NCI-H524 treated with DMSO at 0.1 percent for 48 hours (cell line): ENCODE measurements at regions not wholly inside any gene's neighbourhood (a gene's known extent, or its start where the extent isn't known, plus 50 kb on each side); places are given as distances from the start of the nearest gene placed in this dataset.
"Not testable (repeated sequence)": the region's sequence is repeated elsewhere in the genome, so short reads cannot be mapped to it uniquely, and the experiment has no call there.

Source experiments
- DNase-seq: peaks from one replicate; lab custom pipeline; 2025; lab: John Stamatoyannopoulos, UW

- peak; percentile 65 for DNase-seq
Measured at GRCh38 chr16:62760398-62760797, 724.2 kb upstream of the CDH8 start.

- DNase-seq: no peak
Measured at GRCh38 chr16:62755938-62756337, 719.7 kb upstream of the CDH8 start.

GRCh38 chr16:62752854-62753253 is 716.6 kb upstream of the CDH8 start:
- DNase-seq: no peak

DNA sequence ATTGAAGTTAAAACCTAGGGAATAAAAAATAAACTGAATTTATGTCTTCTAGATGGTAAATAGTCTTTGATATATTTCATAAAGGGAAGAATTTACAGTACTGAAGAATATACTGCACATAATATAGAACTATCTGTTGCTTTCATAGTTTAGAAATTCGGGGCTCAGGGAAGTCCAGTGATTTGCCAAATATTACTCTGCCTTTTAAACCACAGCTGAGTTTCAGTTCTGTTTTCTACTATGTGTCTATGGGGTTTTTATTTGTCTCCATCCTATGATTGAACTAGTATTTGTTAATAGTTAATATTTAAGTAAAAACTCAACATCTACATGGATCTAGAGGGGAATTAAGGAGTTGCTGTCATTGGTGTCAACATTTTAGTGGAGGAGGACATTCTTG is 715.0 kb upstream of the CDH8 start:
- DNase-seq: no peak

GRCh38 chr16:62741692-62742091 is 705.5 kb upstream of the CDH8 start:
- DNase-seq: no peak

DNA sequence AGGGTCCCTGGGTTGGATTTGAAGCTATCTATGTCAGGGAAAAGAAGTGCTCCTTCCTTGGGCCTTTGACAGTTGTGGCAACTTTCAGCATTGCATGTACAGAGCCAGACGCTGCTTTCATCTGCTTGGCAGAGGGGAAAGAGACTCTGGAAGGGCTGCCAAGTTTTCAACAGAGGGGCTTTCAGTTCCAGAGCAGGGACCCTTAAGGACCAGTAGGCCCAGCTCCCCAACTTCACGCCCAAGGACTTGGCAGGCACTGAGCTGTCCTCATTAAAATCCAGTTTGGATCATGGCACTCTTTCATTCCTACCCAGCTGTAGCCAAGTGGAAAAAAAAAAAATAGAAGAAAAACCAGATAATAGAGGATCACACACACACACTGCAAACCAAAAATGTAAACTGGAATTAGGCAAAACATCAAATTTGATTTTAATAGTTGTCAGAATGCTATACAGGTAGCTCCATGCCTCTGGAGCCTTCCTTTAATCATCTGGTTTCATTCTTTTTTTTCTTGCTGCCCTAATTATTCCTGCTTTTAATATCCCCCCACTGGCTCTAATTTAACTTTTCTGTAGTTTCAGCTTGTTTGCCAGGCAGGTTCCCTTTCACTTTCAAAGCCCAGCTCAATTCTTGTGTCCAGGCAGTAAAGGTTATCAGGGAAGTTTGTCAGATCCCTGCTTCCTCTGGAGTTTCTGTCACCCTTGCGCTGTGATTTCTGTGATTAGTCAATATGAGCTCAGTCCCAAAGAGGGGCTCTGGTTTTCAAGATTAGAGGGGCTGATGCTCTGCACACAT is 702.6 kb upstream of the CDH8 start:
- no peak for DNase-seq

DNA sequence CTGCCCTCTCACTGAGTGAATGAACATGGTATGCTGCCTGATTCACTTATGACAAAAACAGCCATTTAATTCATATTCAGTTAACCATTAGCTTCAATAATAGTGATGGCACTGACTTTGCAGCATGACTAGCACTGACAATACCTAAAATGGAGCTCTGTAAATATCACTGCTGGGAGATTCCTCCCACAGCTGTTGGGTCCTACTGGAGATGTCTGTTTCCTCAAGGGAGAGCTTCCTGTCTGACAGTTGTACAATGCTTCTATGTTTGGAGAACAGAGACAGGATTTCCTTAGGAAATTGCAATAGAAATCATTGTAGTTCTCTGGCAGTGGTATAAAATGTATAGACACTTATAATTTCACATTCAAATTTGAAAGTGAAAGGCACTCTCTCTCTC is 695.9 kb upstream of the CDH8 start:
- no peak for DNase-seq

GRCh38 chr16:62724670-62725269 is 688.5 kb upstream of the CDH8 start:
- DNase-seq: not testable (repeated sequence)

GRCh38 chr16:62720651-62721050 is 684.4 kb upstream of the CDH8 start:
- no peak for DNase-seq

GRCh38 chr16:62717026-62717425 is 680.8 kb upstream of the CDH8 start:
- DNase-seq: no peak

- no peak for DNase-seq
Measured at GRCh38 chr16:62715701-62716100, 679.5 kb upstream of the CDH8 start.

GRCh38 chr16:62712566-62712965 is 676.3 kb upstream of the CDH8 start:
- no peak for DNase-seq

DNA sequence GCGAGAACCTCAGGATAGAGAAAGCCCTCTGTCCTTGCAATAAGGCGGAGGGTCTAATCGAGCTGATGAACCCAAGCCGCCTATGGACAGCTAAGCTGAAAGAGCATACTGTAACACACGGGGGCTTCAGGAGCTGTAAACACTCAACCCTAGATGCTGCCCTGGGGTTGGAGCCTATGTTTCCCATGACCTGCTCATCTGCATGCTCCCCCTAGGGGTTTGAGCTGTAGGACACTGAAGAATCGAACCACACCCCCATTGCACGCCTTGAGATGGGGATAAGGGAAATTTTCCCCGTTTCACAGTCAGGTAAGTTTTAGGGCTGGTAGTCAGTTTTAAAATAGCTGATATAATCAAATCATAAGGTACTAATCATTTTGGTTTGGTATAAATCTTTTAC is 675.6 kb upstream of the CDH8 start:
- DNase-seq: no peak

GRCh38 chr16:62709794-62710193 is 673.6 kb upstream of the CDH8 start:
- DNase-seq: no peak

GRCh38 chr16:62701426-62701825 is 665.2 kb upstream of the CDH8 start:
- no peak for DNase-seq

DNA sequence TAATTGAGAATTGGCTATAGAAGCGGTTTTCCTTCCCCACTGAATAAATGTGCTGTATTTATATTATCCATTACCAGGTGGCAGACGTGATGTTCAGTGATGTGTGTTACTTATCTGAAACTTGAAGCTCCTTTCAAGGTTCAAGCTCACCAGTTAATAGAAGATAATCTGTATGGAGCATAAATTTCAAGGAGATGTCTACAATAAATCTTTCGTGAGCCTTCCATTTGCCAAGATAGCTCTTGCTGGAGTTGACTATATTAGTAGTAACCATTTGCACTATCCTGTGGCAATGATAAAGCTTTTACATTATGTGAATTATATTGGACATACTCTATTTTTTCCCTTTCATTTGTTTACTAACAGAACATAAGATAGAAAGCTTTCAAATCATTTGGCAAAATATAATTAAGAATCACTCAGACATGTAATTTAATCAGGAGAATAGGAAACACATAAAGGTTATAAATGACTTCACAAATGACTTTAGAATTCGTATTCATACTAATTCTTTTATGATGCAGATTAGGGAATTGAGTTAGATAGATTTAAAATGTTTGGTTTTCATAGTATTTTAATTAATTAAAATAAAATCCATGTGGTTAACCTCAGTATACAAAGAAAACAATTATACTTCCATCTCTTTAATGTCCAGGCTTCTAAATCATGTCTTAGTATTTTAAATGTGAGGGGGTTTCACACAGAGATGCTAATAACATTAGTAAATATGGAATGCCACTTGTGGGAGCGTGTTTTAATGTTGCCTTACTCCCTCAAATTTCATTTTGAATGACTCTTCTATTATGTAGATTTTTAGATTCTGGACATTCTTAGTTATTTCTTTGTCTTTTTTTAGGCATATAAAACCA is 664.4 kb upstream of the CDH8 start:
- DNase-seq: no peak

- no peak for DNase-seq
Measured at GRCh38 chr16:62692685-62693084, 656.4 kb upstream of the CDH8 start.

DNA sequence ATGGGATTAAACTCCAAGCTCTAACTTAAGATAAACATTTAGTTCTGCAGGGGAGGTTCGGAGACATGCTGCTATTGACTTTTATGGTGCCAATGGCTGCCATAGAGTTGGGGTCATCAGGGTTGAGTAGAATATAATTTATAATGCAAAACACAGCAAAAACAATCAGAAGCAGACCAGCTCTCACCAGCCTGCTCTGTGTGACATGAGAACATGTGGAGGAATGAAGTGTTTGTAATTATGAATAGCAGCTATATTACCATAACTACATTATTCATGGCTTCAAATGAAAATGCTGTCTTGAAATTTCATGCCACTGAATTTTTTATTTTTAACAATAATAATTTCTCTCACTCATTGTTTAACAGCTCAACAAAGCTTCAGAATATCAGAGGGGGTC is 645.6 kb upstream of the CDH8 start:
- DNase-seq: no peak

- no peak for DNase-seq
Measured at GRCh38 chr16:62678796-62679195, 642.6 kb upstream of the CDH8 start.

- DNase-seq: no peak
Measured at GRCh38 chr16:62676306-62676705, 640.1 kb upstream of the CDH8 start.

DNA sequence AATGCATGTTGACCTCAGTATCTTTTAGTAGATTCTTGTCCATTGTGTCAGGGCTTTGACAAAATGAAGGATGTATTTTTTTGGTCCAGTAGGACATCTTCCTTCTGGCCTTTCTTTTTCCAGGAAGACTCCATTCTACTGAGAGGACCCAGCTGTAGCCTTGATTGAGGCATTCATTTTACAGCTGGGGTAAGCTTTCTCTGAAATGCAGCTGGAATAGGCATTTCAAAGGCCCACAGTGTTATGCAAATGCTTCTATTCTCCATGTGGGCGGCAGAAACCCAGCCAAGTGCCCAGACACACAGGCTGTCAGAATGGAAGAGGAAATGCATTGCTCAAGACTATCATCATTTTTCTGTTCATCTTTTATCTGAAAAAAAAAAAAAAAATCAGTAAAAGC is 629.0 kb upstream of the CDH8 start:
- no peak for DNase-seq

GRCh38 chr16:62664566-62664965 is 628.3 kb upstream of the CDH8 start:
- no peak for DNase-seq

- DNase-seq: no peak
Measured at GRCh38 chr16:62661435-62661834, 625.2 kb upstream of the CDH8 start.
